ENCODE measurements at regions not wholly inside any gene's neighbourhood (a gene's known extent, or its start where the extent isn't known, plus 50 kb on each side); places are given as distances from the start of the nearest gene placed in this dataset.
"Not testable (repeated sequence)": the region's sequence is repeated elsewhere in the genome, so short reads cannot be mapped to it uniquely, and the experiment has no call there.

- H3K9me3 Mint-ChIP-seq, result peaks cover 0 to 9% (median under 1%) of the 10 kb centered on the region in 5 donors
- ChIA-PET POLR2A (no interaction called here), CTCF (no interaction called here)
- Histone ChIP-seq H3K36me3 (ENCODE audit: insufficient read depth, low read length) (no peaks in the 10 kb centered on the region), H3K4me1 (ENCODE audit: insufficient read depth, low read length) (no peaks in the 10 kb centered on the region), H3K27me3 (ENCODE audit: insufficient read depth, low read length, poor library complexity, severe bottlenecking) (no peaks in the 10 kb centered on the region), H3K4me3 (ENCODE audit: low read length) (no peak overlapping the region), H3K27ac (ENCODE audit: low read depth, low read length) (no peak overlapping the region), H3K9me3 (ENCODE audit: low read length) (no peaks in the 10 kb centered on the region)
- H3K36me3 Mint-ChIP-seq, result no peaks in the 10 kb centered on the region
- H3K27ac Mint-ChIP-seq, result no peak overlapping the region
- no peak for DNase-seq
- H3K4me3 Mint-ChIP-seq, result no peak overlapping the region
- H3K4me1 Mint-ChIP-seq, result no peaks in the 10 kb centered on the region
- no peaks in the 10 kb centered on the region for H3K27me3 Mint-ChIP-seq
Measured at GRCh38 chr6:48996461-48997119, 466.5 kb downstream of the MMUT start.

GRCh38 chr6:48994811-48995210, 468.2 kb downstream of the MMUT start:
- H3K4me3 ChIP-seq (ENCODE audit: low read length), result no peak overlapping the region
- no peaks in the 10 kb centered on the region for H3K36me3 ChIP-seq (ENCODE audit: insufficient read depth, low read length)
- no peaks in the 10 kb centered on the region for H3K4me1 ChIP-seq (ENCODE audit: insufficient read depth, low read length)
- CTCF ChIA-PET, result no interaction called here
- Mint-ChIP-seq H3K4me1 (no peaks in the 10 kb centered on the region), H3K27me3 (no peaks in the 10 kb centered on the region), H3K27ac (no peak overlapping the region), H3K36me3 (no peaks in the 10 kb centered on the region), H3K9me3 (peaks cover 4 to 17% (median 5%) of the 10 kb centered on the region in 5 donors), H3K4me3 (no peak overlapping the region)
- H3K9me3 ChIP-seq (ENCODE audit: low read length), result no peaks in the 10 kb centered on the region
- no peak for DNase-seq
- no peaks in the 10 kb centered on the region for H3K27me3 ChIP-seq (ENCODE audit: insufficient read depth, low read length, poor library complexity, severe bottlenecking)
- no peak overlapping the region for H3K27ac ChIP-seq (ENCODE audit: low read depth, low read length)
- POLR2A ChIA-PET, result no interaction called here

DNA sequence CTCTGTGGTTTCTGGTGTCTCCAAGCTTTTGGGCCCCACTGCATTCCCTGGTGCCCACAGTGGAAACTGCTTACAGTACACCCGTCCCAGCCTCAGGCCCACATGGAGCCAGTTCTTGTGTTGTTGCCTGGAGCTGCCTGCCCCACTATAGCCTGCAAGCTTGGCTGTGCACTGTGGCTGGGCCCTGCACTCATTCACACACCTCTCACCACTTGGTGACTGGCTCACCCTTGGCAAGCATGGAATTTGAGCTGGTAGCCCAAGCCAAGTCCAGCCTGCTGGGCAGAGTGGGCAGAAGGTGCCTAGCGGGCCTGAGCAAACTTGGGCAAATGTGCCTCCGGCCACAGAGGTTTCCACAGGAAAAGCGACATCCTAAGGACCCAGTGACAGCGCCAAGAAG, 472.3 kb downstream of the MMUT start:
- Mint-ChIP-seq H3K27me3 (no peaks in the 10 kb centered on the region), H3K4me3 (peak overlapping the region in 1 of 7 donors; percentile 23), H3K27ac (no peak overlapping the region), H3K4me1 (no peaks in the 10 kb centered on the region), H3K36me3 (no peaks in the 10 kb centered on the region), H3K9me3 (peaks cover 4 to 18% (median 12%) of the 10 kb centered on the region in 5 donors)
- CTCF ChIA-PET, result interaction anchor here (1.8 kb wide), 1 partner anchor 29 kb away, joined by 3 read pairs; no protein-coding TSS in a partner anchor
- no peaks in the 10 kb centered on the region for H3K4me1 ChIP-seq (ENCODE audit: insufficient read depth, low read length)
- H3K27ac ChIP-seq (ENCODE audit: low read depth, low read length), result no peak overlapping the region
- no peak overlapping the region for H3K4me3 ChIP-seq (ENCODE audit: low read length)
- POLR2A ChIA-PET, result no interaction called here
- DNase-seq, result no peak
- no peaks in the 10 kb centered on the region for H3K9me3 ChIP-seq (ENCODE audit: low read length)
- no peaks in the 10 kb centered on the region for H3K27me3 ChIP-seq (ENCODE audit: insufficient read depth, low read length, poor library complexity, severe bottlenecking)
- H3K36me3 ChIP-seq (ENCODE audit: insufficient read depth, low read length), result no peaks in the 10 kb centered on the region

DNA sequence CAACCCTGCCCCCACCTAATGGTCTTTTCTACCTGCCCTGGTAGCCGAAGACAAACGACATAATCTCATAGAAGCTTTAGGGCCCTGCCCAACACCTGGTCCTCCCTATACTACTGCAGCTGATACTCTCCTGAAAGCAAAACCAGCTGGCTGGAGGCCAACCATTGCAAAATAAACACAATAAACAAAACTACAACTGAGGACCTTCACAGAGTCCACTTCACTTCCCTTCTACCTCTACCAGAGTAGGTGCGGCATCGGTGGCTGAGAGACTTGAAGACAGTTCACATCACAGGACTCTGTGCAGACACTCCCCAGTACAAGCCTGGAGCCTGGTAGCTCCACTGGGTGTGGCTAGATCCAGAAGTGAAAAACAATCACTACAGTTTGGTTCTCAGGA, 476.2 kb downstream of the MMUT start:
- Mint-ChIP-seq H3K36me3 (no peaks in the 10 kb centered on the region), H3K4me1 (no peaks in the 10 kb centered on the region), H3K4me3 (no peak overlapping the region), H3K27me3 (no peaks in the 10 kb centered on the region), H3K9me3 (peaks cover 4 to 16% (median 12%) of the 10 kb centered on the region in 5 donors), H3K27ac (peak overlapping the region in 1 of 8 donors; percentile 58)
- Histone ChIP-seq H3K4me3 (ENCODE audit: low read length) (no peak overlapping the region), H3K27me3 (ENCODE audit: insufficient read depth, low read length, poor library complexity, severe bottlenecking) (no peaks in the 10 kb centered on the region), H3K9me3 (ENCODE audit: low read length) (no peaks in the 10 kb centered on the region), H3K36me3 (ENCODE audit: insufficient read depth, low read length) (no peaks in the 10 kb centered on the region), H3K27ac (ENCODE audit: low read depth, low read length) (no peak overlapping the region), H3K4me1 (ENCODE audit: insufficient read depth, low read length) (no peaks in the 10 kb centered on the region)
- POLR2A ChIA-PET, result no interaction called here
- CTCF ChIA-PET, result no interaction called here
- no peak for DNase-seq

DNA sequence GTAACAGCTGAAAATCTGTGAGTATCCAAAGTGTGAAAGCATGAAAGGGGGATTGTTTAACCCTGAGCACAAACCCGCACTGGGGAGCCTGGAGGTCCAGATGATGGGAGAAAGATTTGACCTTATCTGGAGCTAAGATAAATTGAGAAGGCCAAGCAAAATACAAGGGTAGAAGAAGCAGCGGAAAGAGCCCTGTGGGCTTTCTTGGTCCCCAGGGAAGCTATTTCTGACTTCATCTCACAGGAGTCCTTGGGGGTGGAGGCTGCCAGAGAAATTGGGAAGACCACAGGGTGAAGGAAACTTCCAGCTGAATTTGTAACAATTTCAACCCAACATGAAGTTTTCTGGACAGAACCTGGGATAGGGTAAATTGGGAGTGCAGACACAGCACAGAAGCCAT, 476.9 kb downstream of the MMUT start:
- H3K27me3 Mint-ChIP-seq, result no peaks in the 10 kb centered on the region
- H3K27ac ChIP-seq (ENCODE audit: low read depth, low read length), result no peak overlapping the region
- DNase-seq, result no peak
- no peaks in the 10 kb centered on the region for H3K36me3 ChIP-seq (ENCODE audit: insufficient read depth, low read length)
- POLR2A ChIA-PET, result no interaction called here
- no peaks in the 10 kb centered on the region for H3K36me3 Mint-ChIP-seq
- CTCF ChIA-PET, result no interaction called here
- peaks cover 0 to 16% (median 7%) of the 10 kb centered on the region in 5 donors for H3K9me3 Mint-ChIP-seq
- no peak overlapping the region for H3K4me3 ChIP-seq (ENCODE audit: low read length)
- no peaks in the 10 kb centered on the region for H3K4me1 Mint-ChIP-seq
- no peak overlapping the region for H3K4me3 Mint-ChIP-seq
- no peaks in the 10 kb centered on the region for H3K9me3 ChIP-seq (ENCODE audit: low read length)
- H3K27ac Mint-ChIP-seq, result no peak overlapping the region
- H3K27me3 ChIP-seq (ENCODE audit: insufficient read depth, low read length, poor library complexity, severe bottlenecking), result no peaks in the 10 kb centered on the region
- H3K4me1 ChIP-seq (ENCODE audit: insufficient read depth, low read length), result no peaks in the 10 kb centered on the region

DNA sequence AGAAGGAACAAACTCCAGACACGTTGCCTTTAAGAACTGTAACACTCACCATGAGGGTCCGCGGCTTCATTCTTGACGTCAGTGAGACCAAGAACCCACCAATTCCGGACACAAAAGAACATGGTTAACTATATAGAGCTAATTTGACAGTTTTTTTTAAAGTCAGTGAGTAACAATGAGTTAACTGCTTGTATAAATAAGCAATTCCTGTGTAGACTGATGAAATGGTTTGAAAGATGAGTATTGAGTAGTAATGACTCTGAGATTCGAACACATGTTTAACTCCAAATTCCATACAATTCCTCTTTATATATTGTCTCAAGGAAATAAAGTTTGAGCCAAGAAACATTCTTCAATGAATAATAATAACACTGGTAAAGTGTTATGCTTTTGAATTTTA, 478.0 kb downstream of the MMUT start:
- CTCF ChIA-PET, result no interaction called here
- POLR2A ChIA-PET, result no interaction called here

DNA sequence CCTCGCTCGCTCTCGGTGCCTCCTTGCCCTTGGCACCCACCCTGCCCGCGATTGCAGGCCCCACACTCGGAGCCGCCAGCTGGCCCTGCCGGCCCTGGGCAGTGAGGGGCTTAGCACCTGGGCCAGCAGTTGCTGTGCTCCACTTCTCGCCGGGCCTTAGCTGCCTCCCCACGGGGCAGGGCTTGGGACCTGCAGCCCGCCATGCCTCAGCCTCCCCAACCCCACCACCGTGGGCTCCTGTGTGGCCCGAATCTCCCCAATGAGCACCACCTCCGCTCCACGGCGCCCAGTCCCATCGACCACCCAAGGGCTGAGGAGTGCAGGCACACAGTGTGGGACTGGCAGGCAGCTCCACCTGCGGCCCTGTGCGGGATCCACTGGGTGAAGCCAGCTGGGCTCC, 479.1 kb downstream of the MMUT start:
- CTCF ChIA-PET, result not testable (repeated sequence)

More for the DNA sequence above, 478.0 kb downstream of the MMUT start:
- Histone ChIP-seq H3K27me3 (ENCODE audit: insufficient read depth, low read length, poor library complexity, severe bottlenecking) (no peaks in the 10 kb centered on the region), H3K36me3 (ENCODE audit: insufficient read depth, low read length) (no peaks in the 10 kb centered on the region), H3K9me3 (ENCODE audit: low read length) (no peaks in the 10 kb centered on the region), H3K27ac (ENCODE audit: low read depth, low read length) (no peak overlapping the region), H3K4me1 (ENCODE audit: insufficient read depth, low read length) (no peaks in the 10 kb centered on the region), H3K4me3 (ENCODE audit: low read length) (no peak overlapping the region)
- no peak overlapping the region for H3K4me3 Mint-ChIP-seq
- H3K27ac Mint-ChIP-seq, result no peak overlapping the region
- H3K36me3 Mint-ChIP-seq, result no peaks in the 10 kb centered on the region
- no peaks in the 10 kb centered on the region for H3K27me3 Mint-ChIP-seq
- peaks cover 0 to 16% (median 11%) of the 10 kb centered on the region in 5 donors for H3K9me3 Mint-ChIP-seq
- no peaks in the 10 kb centered on the region for H3K4me1 Mint-ChIP-seq
- DNase-seq, result no peak

GRCh38 chr6:48983377-48983776, 479.7 kb downstream of the MMUT start:
- H3K4me3 ChIP-seq (ENCODE audit: low read length), result no peak overlapping the region
- H3K9me3 Mint-ChIP-seq, result peaks cover 0 to 14% (median 8%) of the 10 kb centered on the region in 5 donors
- no peaks in the 10 kb centered on the region for H3K36me3 Mint-ChIP-seq
- no peaks in the 10 kb centered on the region for H3K9me3 ChIP-seq (ENCODE audit: low read length)
- H3K27ac ChIP-seq (ENCODE audit: low read depth, low read length), result no peak overlapping the region
- no peak overlapping the region for H3K27ac Mint-ChIP-seq
- H3K4me1 ChIP-seq (ENCODE audit: insufficient read depth, low read length), result no peaks in the 10 kb centered on the region
- H3K4me1 Mint-ChIP-seq, result no peaks in the 10 kb centered on the region
- ChIA-PET CTCF (no interaction called here), POLR2A (no interaction called here)
- no peaks in the 10 kb centered on the region for H3K36me3 ChIP-seq (ENCODE audit: insufficient read depth, low read length)
- no peak for DNase-seq
- no peak overlapping the region for H3K4me3 Mint-ChIP-seq
- no peaks in the 10 kb centered on the region for H3K27me3 Mint-ChIP-seq
- no peaks in the 10 kb centered on the region for H3K27me3 ChIP-seq (ENCODE audit: insufficient read depth, low read length, poor library complexity, severe bottlenecking)

More for the DNA sequence above, 479.1 kb downstream of the MMUT start:
- H3K36me3 Mint-ChIP-seq; H3K27ac ChIP-seq (ENCODE audit: low read depth, low read length); H3K36me3 ChIP-seq (ENCODE audit: insufficient read depth, low read length); H3K27ac Mint-ChIP-seq; H3K27me3 Mint-ChIP-seq; DNase-seq; H3K9me3 ChIP-seq (ENCODE audit: low read length); H3K4me3 ChIP-seq (ENCODE audit: low read length); H3K27me3 ChIP-seq (ENCODE audit: insufficient read depth, low read length, poor library complexity, severe bottlenecking); H3K4me1 Mint-ChIP-seq; H3K4me1 ChIP-seq (ENCODE audit: insufficient read depth, low read length); POLR2A ChIA-PET; H3K4me3 Mint-ChIP-seq: not testable (repeated sequence)
- H3K9me3 Mint-ChIP-seq, result peaks cover under 1 to 14% (median 12%) of the 10 kb centered on the region in 5 donors

DNA sequence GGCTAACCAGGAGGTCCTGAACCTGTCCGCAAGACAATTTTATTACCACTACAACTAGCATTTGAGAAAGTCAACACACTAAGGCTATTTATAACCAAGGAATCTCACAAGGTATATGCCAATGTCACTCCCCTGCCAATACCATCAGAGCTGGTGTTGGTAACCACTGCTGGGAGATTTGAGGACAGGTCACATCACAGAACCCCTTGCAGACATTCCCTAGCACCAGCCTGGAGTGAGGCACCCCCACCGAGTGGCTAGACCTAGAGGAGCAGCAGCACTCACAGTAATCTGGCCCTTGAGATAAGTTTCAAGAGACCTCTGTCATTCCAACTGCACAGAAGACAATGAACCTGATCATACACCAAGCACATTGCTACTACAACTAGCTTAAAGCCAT, 483.2 kb downstream of the MMUT start:
- Histone ChIP-seq H3K4me3 (ENCODE audit: low read length) (no peak overlapping the region), H3K27ac (ENCODE audit: low read depth, low read length) (no peak overlapping the region), H3K4me1 (ENCODE audit: insufficient read depth, low read length) (no peaks in the 10 kb centered on the region), H3K36me3 (ENCODE audit: insufficient read depth, low read length) (no peaks in the 10 kb centered on the region), H3K27me3 (ENCODE audit: insufficient read depth, low read length, poor library complexity, severe bottlenecking) (no peaks in the 10 kb centered on the region), H3K9me3 (ENCODE audit: low read length) (no peaks in the 10 kb centered on the region)
- Mint-ChIP-seq H3K27me3 (no peaks in the 10 kb centered on the region), H3K36me3 (no peaks in the 10 kb centered on the region), H3K27ac (no peak overlapping the region), H3K9me3 (peaks cover 0 to 9% (median 5%) of the 10 kb centered on the region in 5 donors), H3K4me3 (no peak overlapping the region), H3K4me1 (no peaks in the 10 kb centered on the region)
- no peak for DNase-seq
- POLR2A ChIA-PET, result no interaction called here
- CTCF ChIA-PET, result no interaction called here

All from CD8-positive, alpha-beta memory T cell (primary cell).